ACC112 (cell line): ENCODE measurements at regions not wholly inside any gene's neighbourhood (a gene's known extent, or its start where the extent isn't known, plus 50 kb on each side); places are given as distances from the start of the nearest gene placed in this dataset.

Source experiments
- H2AFZ ChIP-seq: fragments of 200-600 bp; sonication (generic); one replicate; pipeline ENCODE4 v1.6.0; 2017; ENCODE audit warnings: antibody characterized with exemption, low read length; ENCODE audit not compliant: unreplicated experiment
- H3K27ac ChIP-seq: fragments of 200-600 bp; sonication (generic); 2 replicates; pipeline ENCODE4 v1.5.1; 2014; ENCODE audit warnings: low read depth, mild to moderate bottlenecking, antibody characterized with exemption, low read length, moderate library complexity
- H3K27me3 ChIP-seq: fragments of 200-600 bp; sonication (generic); 2 replicates; pipeline ENCODE4 v1.6.1; 2014; ENCODE audit warnings: mild to moderate bottlenecking, antibody characterized with exemption, low read length, moderate library complexity, mixed read lengths; ENCODE audit not compliant: insufficient read depth
- H3K36me3 ChIP-seq: fragments of 200-600 bp; sonication (generic); 2 replicates; pipeline ENCODE4 v1.6.1; 2016; ENCODE audit warnings: mild to moderate bottlenecking, antibody characterized with exemption, low read length, moderate library complexity, mixed read lengths; ENCODE audit not compliant: insufficient read depth
- H3K4me1 ChIP-seq: fragments of 200-600 bp; sonication (generic); one replicate; pipeline ENCODE4 v1.6.1; 2016; ENCODE audit warnings: low read length, mixed read lengths; ENCODE audit not compliant: insufficient read depth, unreplicated experiment, control insufficient read depth
- H3K4me3 ChIP-seq: fragments of 200-600 bp; sonication (generic); 2 replicates; pipeline ENCODE4 v1.5.1; 2014; ENCODE audit warnings: mild to moderate bottlenecking, low read depth, low read length
- H3K79me2 ChIP-seq: fragments of 200-600 bp; sonication (generic); one replicate; pipeline ENCODE4 v1.6.0; 2016; ENCODE audit warnings: low read length; ENCODE audit not compliant: control insufficient read depth, unreplicated experiment, insufficient read depth

- Histone ChIP-seq H3K79me2 (no peaks in the 10 kb centered on the region), H3K27ac (no peak overlapping the region), H3K4me3 (no peak overlapping the region), H3K36me3 (no peaks in the 10 kb centered on the region), H3K4me1 (no peaks in the 10 kb centered on the region), H3K27me3 (no peaks in the 10 kb centered on the region), H2AFZ (no peak overlapping the region)
These were observed 346.1 kb downstream of the DIRAS2 start for GRCh38 chr9:90296539-90296938.

GRCh38 chr9:90299968-90300367 is 342.7 kb downstream of the DIRAS2 start:
- Histone ChIP-seq H3K79me2 (no peaks in the 10 kb centered on the region), H3K36me3 (no peaks in the 10 kb centered on the region), H3K4me1 (no peaks in the 10 kb centered on the region), H2AFZ (no peak overlapping the region), H3K4me3 (no peak overlapping the region), H3K27ac (no peak overlapping the region), H3K27me3 (no peaks in the 10 kb centered on the region)

DNA sequence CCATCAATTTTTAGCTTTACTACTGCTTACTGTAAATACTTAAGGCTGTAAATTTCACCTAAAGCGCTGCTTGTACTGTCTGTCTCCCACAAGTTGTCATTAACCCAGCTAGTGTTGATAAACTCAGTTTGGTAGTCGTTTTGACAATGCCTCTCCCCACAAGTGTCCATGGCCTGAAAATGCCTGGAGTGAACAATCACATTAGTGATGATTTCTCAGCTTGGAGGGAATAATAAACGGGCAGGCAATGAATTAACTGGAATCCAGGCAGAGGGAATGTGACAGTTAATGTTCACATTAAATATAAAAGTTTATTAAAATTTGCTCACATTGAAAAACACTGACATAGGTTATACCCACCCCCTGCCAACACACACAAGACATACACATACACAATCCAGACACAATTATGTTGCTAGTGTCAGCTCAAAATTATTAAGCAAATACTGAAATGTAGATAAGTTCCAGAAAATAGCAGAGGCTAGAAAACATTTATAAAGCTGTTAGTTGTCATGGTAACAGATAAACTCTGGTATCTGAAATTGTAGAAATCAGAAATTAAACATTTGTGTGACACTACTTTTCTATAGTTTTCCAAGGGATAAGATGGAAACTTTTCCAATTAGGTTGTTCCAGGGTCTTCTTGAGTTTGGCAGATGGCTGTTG is 341.9 kb downstream of the DIRAS2 start:
- H3K36me3 ChIP-seq, result no peaks in the 10 kb centered on the region
- no peak overlapping the region; the same call in 1 of the 2 replicates for H3K4me3 ChIP-seq

GRCh38 chr9:90301277-90301653 is 341.4 kb downstream of the DIRAS2 start:
- no peak overlapping the region; the same call in 1 of the 2 replicates for H3K4me3 ChIP-seq
- no peak overlapping the region for H2AFZ ChIP-seq
- no peaks in the 10 kb centered on the region for H3K79me2 ChIP-seq
- peak overlapping the region; percentile 73 for H3K27ac ChIP-seq
- H3K27me3 ChIP-seq, result no peaks in the 10 kb centered on the region
- H3K36me3 ChIP-seq, result no peaks in the 10 kb centered on the region
- no peaks in the 10 kb centered on the region for H3K4me1 ChIP-seq

More for the DNA sequence above, 341.9 kb downstream of the DIRAS2 start:
- H3K79me2 ChIP-seq, result no peaks in the 10 kb centered on the region
- H2AFZ ChIP-seq, result no peak overlapping the region
- H3K4me1 ChIP-seq, result no peaks in the 10 kb centered on the region
- H3K27me3 ChIP-seq, result no peaks in the 10 kb centered on the region
- peak overlapping the region; percentile 73 for H3K27ac ChIP-seq

DNA sequence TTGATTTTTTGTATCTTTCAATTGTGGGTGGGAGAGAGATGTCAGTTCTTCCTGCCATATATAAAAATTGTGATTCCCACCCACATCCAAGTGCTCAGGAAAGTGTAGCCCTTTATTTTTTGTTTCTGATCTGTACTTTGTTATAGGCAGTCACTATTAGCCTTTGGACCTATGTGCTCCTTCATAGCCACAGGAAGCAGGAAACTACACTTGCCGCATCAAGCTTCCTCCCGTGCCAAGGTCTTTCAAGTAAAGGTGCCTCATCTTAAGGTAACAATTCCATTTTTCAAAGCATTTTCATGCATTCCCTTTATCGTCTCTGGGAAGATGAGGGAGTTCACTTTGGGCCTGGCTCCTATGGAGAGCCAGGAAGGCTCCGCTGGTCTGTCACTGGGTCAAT is 339.0 kb downstream of the DIRAS2 start:
- H2AFZ ChIP-seq, result no peak overlapping the region
- no peaks in the 10 kb centered on the region for H3K4me1 ChIP-seq
- no peak overlapping the region for H3K27ac ChIP-seq
- no peaks in the 10 kb centered on the region for H3K36me3 ChIP-seq
- no peaks in the 10 kb centered on the region for H3K27me3 ChIP-seq
- no peak overlapping the region for H3K4me3 ChIP-seq
- H3K79me2 ChIP-seq, result no peaks in the 10 kb centered on the region

- H3K79me2 ChIP-seq, result no peaks in the 10 kb centered on the region
- no peaks in the 10 kb centered on the region for H3K36me3 ChIP-seq
- no peaks in the 10 kb centered on the region for H3K4me1 ChIP-seq
- no peak overlapping the region for H2AFZ ChIP-seq
- H3K27me3 ChIP-seq, result no peaks in the 10 kb centered on the region
- H3K4me3 ChIP-seq, result no peak overlapping the region
- H3K27ac ChIP-seq, result no peak overlapping the region
These were observed 336.5 kb downstream of the DIRAS2 start for GRCh38 chr9:90306158-90306557.

GRCh38 chr9:90307167-90307833 is 335.3 kb downstream of the DIRAS2 start:
- no peaks in the 10 kb centered on the region for H3K27me3 ChIP-seq
- no peaks in the 10 kb centered on the region for H3K79me2 ChIP-seq
- no peak overlapping the region for H3K27ac ChIP-seq
- H3K4me3 ChIP-seq, result no peak overlapping the region
- no peaks in the 10 kb centered on the region for H3K4me1 ChIP-seq
- H2AFZ ChIP-seq, result no peak overlapping the region
- H3K36me3 ChIP-seq, result no peaks in the 10 kb centered on the region

GRCh38 chr9:90307891-90308290 is 334.7 kb downstream of the DIRAS2 start:
- Histone ChIP-seq H3K27me3 (no peaks in the 10 kb centered on the region), H2AFZ (no peak overlapping the region), H3K4me3 (no peak overlapping the region), H3K36me3 (no peaks in the 10 kb centered on the region), H3K27ac (no peak overlapping the region), H3K4me1 (no peaks in the 10 kb centered on the region), H3K79me2 (no peaks in the 10 kb centered on the region)

GRCh38 chr9:90308691-90309090 is 333.9 kb downstream of the DIRAS2 start:
- no peaks in the 10 kb centered on the region for H3K4me1 ChIP-seq
- no peaks in the 10 kb centered on the region for H3K36me3 ChIP-seq
- no peak overlapping the region for H3K27ac ChIP-seq
- H2AFZ ChIP-seq, result no peak overlapping the region
- H3K27me3 ChIP-seq, result no peaks in the 10 kb centered on the region
- no peaks in the 10 kb centered on the region for H3K79me2 ChIP-seq
- H3K4me3 ChIP-seq, result no peak overlapping the region

DNA sequence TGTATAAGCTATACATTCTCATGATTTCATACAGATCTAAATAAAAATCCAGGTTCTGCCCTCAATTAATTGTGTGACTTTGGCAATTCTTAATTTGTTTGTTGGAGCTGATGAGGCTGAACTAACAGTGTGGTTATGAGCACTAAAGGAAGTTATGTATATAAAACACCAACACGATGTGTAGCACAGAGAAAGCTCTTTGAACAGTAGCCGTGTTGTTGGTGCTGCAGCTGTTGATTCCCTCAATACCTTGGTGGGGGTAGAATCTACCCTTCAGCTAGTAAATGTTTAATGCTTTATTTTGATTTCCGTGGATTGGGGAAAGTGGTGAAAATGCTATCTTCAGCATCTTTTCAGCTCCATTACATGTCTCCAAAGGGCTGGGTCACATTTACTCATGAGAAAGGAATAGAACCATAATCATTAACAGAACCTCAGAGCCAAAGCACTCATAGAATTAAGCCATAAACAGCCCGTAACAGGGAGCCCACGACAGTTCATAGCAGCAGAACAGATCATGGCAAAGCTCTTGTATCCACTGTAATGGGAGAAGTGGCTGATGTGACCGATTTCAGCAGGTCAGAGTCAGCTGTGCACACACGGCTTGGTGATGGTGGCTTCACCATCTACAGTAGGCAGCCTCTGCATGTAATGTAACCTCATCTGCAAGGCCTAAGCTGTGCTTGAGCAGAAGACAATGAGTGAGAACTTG is 332.7 kb downstream of the DIRAS2 start:
- H3K79me2 ChIP-seq, result no peaks in the 10 kb centered on the region
- H3K27ac ChIP-seq, result no peak overlapping the region
- no peaks in the 10 kb centered on the region for H3K27me3 ChIP-seq
- no peaks in the 10 kb centered on the region for H3K36me3 ChIP-seq
- H2AFZ ChIP-seq, result no peak overlapping the region
- no peaks in the 10 kb centered on the region for H3K4me1 ChIP-seq
- no peak overlapping the region for H3K4me3 ChIP-seq

- Histone ChIP-seq H3K27me3 (no peaks in the 10 kb centered on the region), H2AFZ (no peak overlapping the region), H3K4me1 (no peaks in the 10 kb centered on the region), H3K79me2 (no peaks in the 10 kb centered on the region), H3K36me3 (no peaks in the 10 kb centered on the region), H3K4me3 (no peak overlapping the region), H3K27ac (no peak overlapping the region)
These were observed 332.1 kb downstream of the DIRAS2 start for GRCh38 chr9:90310521-90310876.
